Mucosa of descending colon (tissue), 3 donors: ENCODE measurements at regions not wholly inside any gene's neighbourhood (a gene's known extent, or its start where the extent isn't known, plus 50 kb on each side); places are given as distances from the start of the nearest gene placed in this dataset.

Experiments
- ATAC-seq: fragments of 200-7000 bp; cut with Tn5 transposase; one replicate; pipeline ENCODE4 v1.9.1; 2020; ENCODE audit warnings: mild to moderate bottlenecking, moderate library complexity
- DNase-seq, 3 donors: peaks; one replicate each; pipeline ENCODE4 v3.0.0-alpha.2; 2020
- H3K36me3 ChIP-seq: fragments of 200-600 bp; one replicate; pipeline ENCODE4 v1.8.0; 2021; ENCODE audit warnings: low read depth, mild to moderate bottlenecking
- H3K4me1 ChIP-seq: fragments of 200-600 bp; one replicate; pipeline ENCODE4 v1.8.0; 2021; ENCODE audit warnings: low read depth, mild to moderate bottlenecking
- H3K4me3 ChIP-seq: fragments of 200-600 bp; one replicate; pipeline ENCODE4 v1.8.0; 2021; ENCODE audit warnings: mild to moderate bottlenecking
- H3K9me3 ChIP-seq: fragments of 200-600 bp; one replicate; pipeline ENCODE4 v1.8.0; 2021; ENCODE audit warnings: mild to moderate bottlenecking
- CTCF ChIP-seq: fragments of 200-600 bp; IDR thresholded peaks from one replicate; pipeline ENCODE4 v1.8.0; 2022; ENCODE audit warnings: antibody characterized with exemption, mild to moderate bottlenecking
- intact Hi-C, 2 donors: fragments of 100-400 bp; cut with DNase I in 1 of 2; cut with micrococcal nuclease in 1 of 2; formaldehyde crosslinking; loops; one replicate each; pipeline versions ENCODE4 v1.11.0 to v1.11.1; 2022; cut with DNase I, micrococcal nuclease
- donor health status: DM: no; HTN: no; CAD: no; lungs with moderate emphysema.
- donor health status: DM: no; HTN: no; CAD: no.
- donor health status: DM: no; HTN: yes; CAD: no.

- DNase-seq (no peak), ATAC-seq (no peak)
Measured at GRCh38 chr14:93870377-93870776, 56.8 kb upstream of the FAM181A start.

GRCh38 chr14:93869427-93869826 lies 57.7 kb upstream of the FAM181A start:
- no peaks in the 10 kb centered on the region for H3K36me3 ChIP-seq
- ATAC-seq = no peak
- intact Hi-C loops = no loop called here

More at GRCh38 chr14:93870377-93870776, 56.8 kb upstream of the FAM181A start:
- H3K9me3 ChIP-seq = no peaks in the 10 kb centered on the region
- TF ChIP-seq CTCF = no peak
- intact Hi-C loops = no loop called here
- H3K36me3 ChIP-seq = no peaks in the 10 kb centered on the region
- no peak overlapping the region for H3K4me3 ChIP-seq
- H3K4me1 ChIP-seq = no peaks in the 10 kb centered on the region

GRCh38 chr14:93868165-93868564 lies 59.0 kb upstream of the FAM181A start:
- no peak for DNase-seq
- no peaks in the 10 kb centered on the region for H3K9me3 ChIP-seq
- intact Hi-C loops = no loop called here
- no peak overlapping the region for H3K4me3 ChIP-seq
- no peak for TF ChIP-seq CTCF
- H3K4me1 ChIP-seq = no peaks in the 10 kb centered on the region
- ATAC-seq = no peak
- H3K36me3 ChIP-seq = no peaks in the 10 kb centered on the region

More at GRCh38 chr14:93869427-93869826, 57.7 kb upstream of the FAM181A start:
- H3K4me1 ChIP-seq = no peaks in the 10 kb centered on the region
- TF ChIP-seq CTCF = no peak
- no peak overlapping the region for H3K4me3 ChIP-seq
- no peak for DNase-seq
- no peaks in the 10 kb centered on the region for H3K9me3 ChIP-seq

- Histone ChIP-seq H3K9me3 (no peaks in the 10 kb centered on the region), H3K36me3 (no peaks in the 10 kb centered on the region), H3K4me1 (no peaks in the 10 kb centered on the region), H3K4me3 (no peak overlapping the region)
- intact Hi-C loops = no loop called here
- DNase-seq (no peak), ATAC-seq (peak; percentile 37)
- no peak for TF ChIP-seq CTCF
Measured at GRCh38 chr14:93862265-93862664, 64.9 kb upstream of the FAM181A start.

- no peak overlapping the region for H3K4me3 ChIP-seq
- ATAC-seq = no peak
- H3K4me1 ChIP-seq = no peaks in the 10 kb centered on the region
- intact Hi-C loops = no loop called here
- DNase-seq = no peak
- H3K36me3 ChIP-seq = no peaks in the 10 kb centered on the region
- H3K9me3 ChIP-seq = no peaks in the 10 kb centered on the region
- TF ChIP-seq CTCF = no peak
Measured at GRCh38 chr14:93861836-93862235, 65.3 kb upstream of the FAM181A start.

GRCh38 chr14:93859957-93860356 lies 67.2 kb upstream of the FAM181A start:
- TF ChIP-seq CTCF = no peak
- ATAC-seq (peak; percentile 12), DNase-seq (no peak)
- Histone ChIP-seq H3K4me1 (no peaks in the 10 kb centered on the region), H3K9me3 (no peaks in the 10 kb centered on the region), H3K4me3 (no peak overlapping the region), H3K36me3 (no peaks in the 10 kb centered on the region)
- intact Hi-C loops = no loop called here
